MM.1S (cell line): ENCODE measurements at regions not wholly inside any gene's neighbourhood (a gene's known extent, or its start where the extent isn't known, plus 50 kb on each side); places are given as distances from the start of the nearest gene placed in this dataset.

ENCODE experiments used
- CTCF ChIP-seq: fragments of 300-600 bp; sonication (generic); IDR thresholded peaks from 2 replicates; pipeline ENCODE4 v1.5.1; 2016; ENCODE audit warnings: antibody characterized with exemption, low read length, mixed read lengths
- EZH2 ChIP-seq: fragments of 300-600 bp; sonication (generic); optimal IDR thresholded peaks from 2 replicates; pipeline ENCODE3; 2017; ENCODE audit warnings: low read depth, mild to moderate bottlenecking, antibody characterized with exemption, low read length, mixed read lengths
- EZH2phosphoT487 ChIP-seq: fragments of 300-600 bp; sonication (generic); IDR thresholded peaks from 2 replicates; pipeline ENCODE4 v1.6.1; 2018; ENCODE audit warnings: antibody characterized with exemption, low read length

GRCh38 chr5:116370886-116371285, 203.7 kb downstream of the SEMA6A start:
- no peak for TF ChIP-seq CTCF
- no peak for TF ChIP-seq EZH2
- TF ChIP-seq EZH2phosphoT487: no peak
